ENCODE measurements at regions not wholly inside any gene's neighbourhood (a gene's known extent, or its start where the extent isn't known, plus 50 kb on each side); places are given as distances from the start of the nearest gene placed in this dataset.
"Not testable (repeated sequence)": the region's sequence is repeated elsewhere in the genome, so short reads cannot be mapped to it uniquely, and the experiment has no call there.

GRCh38 chr4:18113710-18114331 is 92.3 kb upstream of the LCORL start:
- H3K27ac Mint-ChIP-seq = no peak overlapping the region
- H3K36me3 Mint-ChIP-seq = no peaks in the 10 kb centered on the region
- TF ChIP-seq CTCF (IDR thresholded peaks at IDR 0.05; ENCODE audit: unreplicated experiment) = no peak
- no peak overlapping the region for H3K4me3 Mint-ChIP-seq
- no peaks in the 10 kb centered on the region for H3K27me3 Mint-ChIP-seq (ENCODE audit: low read depth)
- H3K9me3 Mint-ChIP-seq = no peaks in the 10 kb centered on the region
- peaks cover 7% of the 10 kb centered on the region for H3K4me1 Mint-ChIP-seq
- no peak for DNase-seq (ENCODE audit: low spot score in 2 of 2, unreplicated experiment in 2 of 2)

- Mint-ChIP-seq H3K4me3 (no peak overlapping the region), H3K27ac (no peak overlapping the region), H3K4me1 (peaks cover 7% of the 10 kb centered on the region), H3K9me3 (no peaks in the 10 kb centered on the region), H3K27me3 (ENCODE audit: low read depth) (no peaks in the 10 kb centered on the region), H3K36me3 (no peaks in the 10 kb centered on the region)
- no peak for DNase-seq (ENCODE audit: low spot score in 2 of 2, unreplicated experiment in 2 of 2)
- no peak for TF ChIP-seq CTCF (IDR thresholded peaks at IDR 0.05; ENCODE audit: unreplicated experiment)
Measured at GRCh38 chr4:18111081-18111480, 89.5 kb upstream of the LCORL start.

GRCh38 chr4:18110099-18110498 is 88.5 kb upstream of the LCORL start:
- no peaks in the 10 kb centered on the region for H3K27me3 Mint-ChIP-seq (ENCODE audit: low read depth)
- DNase-seq (ENCODE audit: low spot score in 2 of 2, unreplicated experiment in 2 of 2) = no peak
- no peak overlapping the region for H3K4me3 Mint-ChIP-seq
- H3K4me1 Mint-ChIP-seq = peaks cover 7% of the 10 kb centered on the region
- no peak for TF ChIP-seq CTCF (IDR thresholded peaks at IDR 0.05; ENCODE audit: unreplicated experiment)
- no peaks in the 10 kb centered on the region for H3K36me3 Mint-ChIP-seq
- no peaks in the 10 kb centered on the region for H3K9me3 Mint-ChIP-seq
- no peak overlapping the region for H3K27ac Mint-ChIP-seq

- no peaks in the 10 kb centered on the region for H3K36me3 Mint-ChIP-seq
- TF ChIP-seq CTCF (IDR thresholded peaks at IDR 0.05; ENCODE audit: unreplicated experiment) = no peak
- peaks cover 7% of the 10 kb centered on the region for H3K4me1 Mint-ChIP-seq
- no peak overlapping the region for H3K4me3 Mint-ChIP-seq
- no peak overlapping the region for H3K27ac Mint-ChIP-seq
- H3K27me3 Mint-ChIP-seq (ENCODE audit: low read depth) = no peaks in the 10 kb centered on the region
- no peak for DNase-seq (ENCODE audit: low spot score in 2 of 2, unreplicated experiment in 2 of 2)
- no peaks in the 10 kb centered on the region for H3K9me3 Mint-ChIP-seq
Measured at GRCh38 chr4:18109676-18110075, 88.1 kb upstream of the LCORL start.

GRCh38 chr4:18107848-18108528 is 86.4 kb upstream of the LCORL start:
- not testable (repeated sequence) for H3K9me3 Mint-ChIP-seq, H3K4me3 Mint-ChIP-seq, H3K27ac Mint-ChIP-seq

GRCh38 chr4:18106620-18107019 is 85.1 kb upstream of the LCORL start:
- DNase-seq (ENCODE audit: low spot score in 2 of 2, unreplicated experiment in 2 of 2) = no peak
- Mint-ChIP-seq H3K36me3 (no peaks in the 10 kb centered on the region), H3K27ac (no peak overlapping the region), H3K4me3 (no peak overlapping the region), H3K4me1 (peaks cover 5% of the 10 kb centered on the region), H3K9me3 (no peaks in the 10 kb centered on the region), H3K27me3 (ENCODE audit: low read depth) (no peaks in the 10 kb centered on the region)
- TF ChIP-seq CTCF (IDR thresholded peaks at IDR 0.05; ENCODE audit: unreplicated experiment) = no peak

More at GRCh38 chr4:18107848-18108528, 86.4 kb upstream of the LCORL start:
- not testable (repeated sequence) for DNase-seq (ENCODE audit: low spot score in 2 of 2, unreplicated experiment in 2 of 2); H3K4me1 Mint-ChIP-seq; H3K27me3 Mint-ChIP-seq (ENCODE audit: low read depth); H3K36me3 Mint-ChIP-seq
